Endodermal cell (in vitro differentiated cells): ENCODE measurements at regions not wholly inside any gene's neighbourhood (a gene's known extent, or its start where the extent isn't known, plus 50 kb on each side); places are given as distances from the start of the nearest gene placed in this dataset.

Experiments used
- DNase-seq: peaks from one replicate; pipeline ENCODE4 v3.0.0-alpha.2; 2017
- H3K27ac ChIP-seq: 2 replicates; pipeline ENCODE4 v1.5.1; 2013; ENCODE audit warnings: mild to moderate bottlenecking, low read depth, low read length, moderate library complexity
- H3K27me3 ChIP-seq: 2 replicates; pipeline ENCODE4 v1.6.1; 2013; ENCODE audit warnings: mild to moderate bottlenecking, low read length, moderate library complexity; ENCODE audit not compliant: insufficient read depth, control insufficient read depth, poor library complexity, severe bottlenecking
- H3K36me3 ChIP-seq: 2 replicates; pipeline ENCODE4 v1.7.0; 2013; ENCODE audit warnings: mild to moderate bottlenecking, low read length, moderate library complexity; ENCODE audit not compliant: control insufficient read depth, insufficient read depth
- H3K4me1 ChIP-seq: one replicate; pipeline ENCODE4 v1.7.0; 2013; ENCODE audit warnings: low read length; ENCODE audit not compliant: control insufficient read depth, insufficient read depth
- H3K4me3 ChIP-seq: 2 replicates; pipeline ENCODE4 v1.5.1; 2013; ENCODE audit warnings: mild to moderate bottlenecking, low read length, moderate library complexity
- H3K9ac ChIP-seq: 2 replicates; pipeline ENCODE4 v1.6.1; 2013; ENCODE audit warnings: mild to moderate bottlenecking, low read length, moderate library complexity; ENCODE audit not compliant: poor library complexity, severe bottlenecking; ENCODE audit errors: extremely low read depth
- H3K9me3 ChIP-seq: 2 replicates; pipeline ENCODE4 v1.6.1; 2013; ENCODE audit warnings: mild to moderate bottlenecking, low read length, moderate library complexity; ENCODE audit not compliant: control insufficient read depth
- H3K27ac Mint-ChIP-seq: 2 replicates; pipeline ENCODE4 v1.8.0; 2020; ENCODE audit warnings: mixed read lengths
- H3K27me3 Mint-ChIP-seq: 2 replicates; pipeline ENCODE4 v1.8.0; 2021; ENCODE audit warnings: mild to moderate bottlenecking, mixed read lengths; ENCODE audit not compliant: insufficient read depth
- H3K36me3 Mint-ChIP-seq: 2 replicates; pipeline ENCODE4 v1.8.0; 2020; ENCODE audit warnings: low read depth, mixed read lengths
- H3K4me1 Mint-ChIP-seq: 2 replicates; pipeline ENCODE4 v1.8.0; 2020; ENCODE audit warnings: mixed read lengths
- H3K4me3 Mint-ChIP-seq: 2 replicates; pipeline ENCODE4 v1.8.0; 2020; ENCODE audit warnings: mild to moderate bottlenecking, moderate library complexity, mixed read lengths
- H3K9me3 Mint-ChIP-seq: 2 replicates; pipeline ENCODE4 v1.8.0; 2020; ENCODE audit warnings: mild to moderate bottlenecking, mixed read lengths
- CTCF ChIP-seq: fragments of 200-600 bp; sonication (generic); conservative IDR thresholded peaks from 2 replicates; pipeline ENCODE4 v1.5.0; 2021; ENCODE audit warnings: antibody characterized with exemption, mild to moderate bottlenecking
- WGBS, 2 experiments: methylation state at CpG; one replicate each; pipeline versions ENCODE4 v1.1.5 to v1.1.7; 2013; ENCODE audit warnings: missing lambda C conversion rate in 2 of 2, mixed read lengths in 1 of 2; ENCODE audit not compliant: insufficient coverage in 1 of 2, insufficient read length in 1 of 2; 5-methylcytosine and 5-hydroxymethylcytosine counted together

- no peak overlapping the region for H3K27ac ChIP-seq
- TF ChIP-seq CTCF, result no peak
- H3K27ac Mint-ChIP-seq, result no peak overlapping the region
- peaks cover 32% of the 10 kb centered on the region for H3K4me1 Mint-ChIP-seq
- H3K4me3 Mint-ChIP-seq, result no peak overlapping the region
- peaks cover 4% of the 10 kb centered on the region for H3K27me3 Mint-ChIP-seq
- H3K9me3 Mint-ChIP-seq, result peaks cover 2% of the 10 kb centered on the region
- no peaks in the 10 kb centered on the region for H3K27me3 ChIP-seq
- DNase-seq, result no peak
- H3K36me3 ChIP-seq, result no peaks in the 10 kb centered on the region
- H3K9ac ChIP-seq, result no peak overlapping the region
- H3K36me3 Mint-ChIP-seq, result no peaks in the 10 kb centered on the region
- H3K4me3 ChIP-seq, result no peak overlapping the region
- WGBS, 2 experiments, result 96 to 97% methylated on average over 5 to 9 of the region's 9 CpGs
- no peaks in the 10 kb centered on the region for H3K9me3 ChIP-seq
- no peaks in the 10 kb centered on the region for H3K4me1 ChIP-seq
These were observed 224.3 kb upstream of the ARID1B start for GRCh38 chr6:156552849-156553248.

- DNase-seq, result no peak
- Mint-ChIP-seq H3K4me1 (peaks cover 22% of the 10 kb centered on the region), H3K27me3 (peaks cover 4% of the 10 kb centered on the region), H3K9me3 (no peaks in the 10 kb centered on the region), H3K4me3 (no peak overlapping the region), H3K27ac (no peak overlapping the region), H3K36me3 (no peaks in the 10 kb centered on the region)
- 78 to 86% methylated on average over 2 to 4 of the region's 4 CpGs for WGBS, 2 experiments
- H3K27ac ChIP-seq, result no peak overlapping the region
- H3K27me3 ChIP-seq, result no peaks in the 10 kb centered on the region
- H3K9me3 ChIP-seq, result no peaks in the 10 kb centered on the region
- H3K4me1 ChIP-seq, result no peaks in the 10 kb centered on the region
- H3K9ac ChIP-seq, result no peak overlapping the region
- no peak for TF ChIP-seq CTCF
- no peaks in the 10 kb centered on the region for H3K36me3 ChIP-seq
- no peak overlapping the region for H3K4me3 ChIP-seq
These were observed 226.2 kb upstream of the ARID1B start for GRCh38 chr6:156550949-156551348.

- H3K27me3 Mint-ChIP-seq, result peaks cover 3% of the 10 kb centered on the region
- H3K9me3 Mint-ChIP-seq, result no peaks in the 10 kb centered on the region
- Histone ChIP-seq H3K9me3 (no peaks in the 10 kb centered on the region), H3K9ac (no peak overlapping the region), H3K36me3 (no peaks in the 10 kb centered on the region), H3K4me3 (no peak overlapping the region), H3K27me3 (no peaks in the 10 kb centered on the region), H3K27ac (no peak overlapping the region), H3K4me1 (no peaks in the 10 kb centered on the region)
- H3K27ac Mint-ChIP-seq, result no peak overlapping the region
- no peaks in the 10 kb centered on the region for H3K36me3 Mint-ChIP-seq
- no peak for DNase-seq
- H3K4me3 Mint-ChIP-seq, result no peak overlapping the region
- WGBS, 2 experiments, result 92 to 100% methylated on average over 1 to 3 of the region's 3 CpGs
- no peak for TF ChIP-seq CTCF
- peaks cover 13% of the 10 kb centered on the region for H3K4me1 Mint-ChIP-seq
These were observed 231.2 kb upstream of the ARID1B start for GRCh38 chr6:156545931-156546330.
